ENCODE measurements at regions not wholly inside any gene's neighbourhood (a gene's known extent, or its start where the extent isn't known, plus 50 kb on each side); places are given as distances from the start of the nearest gene placed in this dataset.

DNA sequence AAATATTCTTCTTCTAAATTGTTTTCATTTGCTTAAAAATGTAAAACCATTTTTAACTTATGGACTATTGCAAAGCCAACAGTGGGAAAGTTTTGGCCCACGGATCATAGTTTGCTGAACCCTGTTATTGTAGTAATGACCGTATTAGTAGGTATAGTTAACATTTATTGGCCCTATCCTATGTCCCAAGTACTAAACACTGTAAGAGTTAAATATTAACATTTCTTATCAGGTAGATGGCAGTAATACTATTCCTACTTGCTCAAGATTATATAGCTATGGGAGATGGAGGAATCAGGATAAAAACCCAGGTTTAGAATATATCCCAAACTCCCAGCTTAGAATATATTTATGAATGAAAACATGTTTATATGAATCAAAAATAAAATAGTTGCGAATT is 993.2 kb downstream of the SORCS3 start:
- Mint-ChIP-seq H3K4me1 (no peaks in the 10 kb centered on the region), H3K9me3 (ENCODE audit: insufficient read depth) (no peaks in the 10 kb centered on the region), H3K4me3 (no peak overlapping the region), H3K27me3 (no peaks in the 10 kb centered on the region), H3K27ac (no peak overlapping the region)
- Histone ChIP-seq H3K27ac (ENCODE audit: low read length in 2 of 2) (no peak overlapping the region), H3K4me3 (ENCODE audit: control extremely low read depth in 1 of 5, extremely low read depth in 1 of 5, insufficient read depth in 1 of 5, low read depth in 2 of 5, low read length in 4 of 5) (no peak overlapping the region), H3K9me3 (ENCODE audit: control extremely low read depth in 1 of 3, control insufficient read depth in 2 of 3, insufficient read depth in 1 of 3, low read length in 2 of 3) (no peaks in the 10 kb centered on the region), H3K79me2 (ENCODE audit: control insufficient read depth, insufficient read depth, low read length) (no peaks in the 10 kb centered on the region), H3K36me3 (replicated peaks in 1 of 2; ENCODE audit: control extremely low read depth in 1 of 2, control insufficient read depth in 1 of 2, extremely low read depth in 1 of 2, insufficient read depth in 2 of 2, low read length in 1 of 2) (no peaks in the 10 kb centered on the region), H2AFZ (ENCODE audit: insufficient read depth, low read depth, low read length, poor library complexity, severe bottlenecking) (no peak overlapping the region), H3K4me1 (ENCODE audit: control insufficient read depth in 2 of 2, insufficient read depth in 2 of 2, low read length in 2 of 2) (no peaks in the 10 kb centered on the region), H4K20me1 (ENCODE audit: control insufficient read depth, insufficient read depth, low read length, poor library complexity, severe bottlenecking) (no peaks in the 10 kb centered on the region), H3K4me2 (replicated peaks; ENCODE audit: low read depth, low read length, poor library complexity, severe bottlenecking) (no peak overlapping the region), H3K9ac (ENCODE audit: low read length) (no peak overlapping the region), H3K27me3 (replicated peaks in 1 of 4; ENCODE audit: control extremely low read depth in 1 of 4, control insufficient read depth in 3 of 4, insufficient read depth in 4 of 4, low read length in 3 of 4) (no peaks in the 10 kb centered on the region)
- DNase-seq (no peak), ATAC-seq (ENCODE audit: low read depth) (no peak)
- POLR2A ChIA-PET = no interaction called here
- no CpG with 5 or more reads among the region's 3 CpGs for WGBS (ENCODE audit: insufficient coverage)
- CTCF ChIA-PET = no interaction called here
- no peak for TF ChIP-seq EZH2 (IDR thresholded peaks at IDR 0.05; ENCODE audit: borderline replicate concordance, insufficient read depth, low read depth, low read length, poor library complexity, severe bottlenecking)
- TF ChIP-seq, protein P1, sequence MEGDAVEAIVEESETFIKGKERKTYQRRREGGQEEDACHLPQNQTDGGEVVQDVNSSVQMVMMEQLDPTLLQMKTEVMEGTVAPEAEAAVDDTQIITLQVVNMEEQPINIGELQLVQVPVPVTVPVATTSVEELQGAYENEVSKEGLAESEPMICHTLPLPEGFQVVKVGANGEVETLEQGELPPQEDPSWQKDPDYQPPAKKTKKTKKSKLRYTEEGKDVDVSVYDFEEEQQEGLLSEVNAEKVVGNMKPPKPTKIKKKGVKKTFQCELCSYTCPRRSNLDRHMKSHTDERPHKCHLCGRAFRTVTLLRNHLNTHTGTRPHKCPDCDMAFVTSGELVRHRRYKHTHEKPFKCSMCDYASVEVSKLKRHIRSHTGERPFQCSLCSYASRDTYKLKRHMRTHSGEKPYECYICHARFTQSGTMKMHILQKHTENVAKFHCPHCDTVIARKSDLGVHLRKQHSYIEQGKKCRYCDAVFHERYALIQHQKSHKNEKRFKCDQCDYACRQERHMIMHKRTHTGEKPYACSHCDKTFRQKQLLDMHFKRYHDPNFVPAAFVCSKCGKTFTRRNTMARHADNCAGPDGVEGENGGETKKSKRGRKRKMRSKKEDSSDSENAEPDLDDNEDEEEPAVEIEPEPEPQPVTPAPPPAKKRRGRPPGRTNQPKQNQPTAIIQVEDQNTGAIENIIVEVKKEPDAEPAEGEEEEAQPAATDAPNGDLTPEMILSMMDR (IDR thresholded peaks at IDR 0.05) = no peak
- intact Hi-C loops (cut with micrococcal nuclease) = no loop called here

DNA sequence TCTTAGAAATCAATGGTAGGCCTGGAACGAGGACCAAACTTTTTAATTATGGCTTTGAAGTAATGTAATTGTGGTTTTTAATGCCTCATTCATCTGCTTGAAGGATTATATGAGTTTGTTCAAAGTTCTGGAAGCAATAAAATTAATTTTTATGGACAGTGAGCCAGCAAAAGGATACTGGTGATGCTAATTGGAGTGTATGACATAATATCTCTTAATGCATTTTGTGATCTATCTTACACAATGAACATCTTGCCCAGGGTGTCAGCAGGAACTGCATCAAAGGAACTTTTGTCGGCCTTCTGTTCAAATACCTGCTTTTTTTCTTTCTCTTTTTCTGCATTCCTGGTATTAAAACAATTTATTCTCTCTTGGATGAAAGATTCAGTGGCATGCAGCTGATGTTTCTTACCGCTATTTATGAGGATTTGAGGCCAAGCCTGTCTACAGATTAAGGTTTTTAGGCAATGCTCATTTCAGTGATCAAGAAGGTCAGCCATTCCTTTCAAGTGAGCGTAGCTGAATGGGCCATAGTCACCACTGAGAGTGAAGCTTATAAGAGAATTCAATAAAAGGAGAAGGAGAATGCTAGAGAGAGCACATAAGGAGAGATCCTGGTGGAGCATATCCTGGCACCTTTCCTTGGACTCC is 974.8 kb downstream of the SORCS3 start:
- intact Hi-C loops (cut with micrococcal nuclease) = no loop called here
- H3K4me3 Mint-ChIP-seq = no peak overlapping the region
- Histone ChIP-seq H3K4me1 (ENCODE audit: control insufficient read depth in 2 of 2, insufficient read depth in 2 of 2, low read length in 2 of 2) (no peaks in the 10 kb centered on the region), H3K27me3 (replicated peaks in 1 of 4; ENCODE audit: control extremely low read depth in 1 of 4, control insufficient read depth in 3 of 4, insufficient read depth in 4 of 4, low read length in 3 of 4) (no peaks in the 10 kb centered on the region), H3K9me3 (ENCODE audit: control extremely low read depth in 1 of 3, control insufficient read depth in 2 of 3, insufficient read depth in 1 of 3, low read length in 2 of 3) (no peaks in the 10 kb centered on the region), H3K79me2 (ENCODE audit: control insufficient read depth, insufficient read depth, low read length) (no peaks in the 10 kb centered on the region), H3K4me3 (ENCODE audit: control extremely low read depth in 1 of 5, extremely low read depth in 1 of 5, insufficient read depth in 1 of 5, low read depth in 2 of 5, low read length in 4 of 5) (no peak overlapping the region), H3K27ac (ENCODE audit: low read length in 2 of 2) (no peak overlapping the region), H4K20me1 (ENCODE audit: control insufficient read depth, insufficient read depth, low read length, poor library complexity, severe bottlenecking) (no peaks in the 10 kb centered on the region), H2AFZ (ENCODE audit: insufficient read depth, low read depth, low read length, poor library complexity, severe bottlenecking) (no peak overlapping the region), H3K9ac (ENCODE audit: low read length) (no peak overlapping the region), H3K36me3 (replicated peaks in 1 of 2; ENCODE audit: control extremely low read depth in 1 of 2, control insufficient read depth in 1 of 2, extremely low read depth in 1 of 2, insufficient read depth in 2 of 2, low read length in 1 of 2) (no peaks in the 10 kb centered on the region), H3K4me2 (replicated peaks; ENCODE audit: low read depth, low read length, poor library complexity, severe bottlenecking) (no peak overlapping the region)
- H3K27ac Mint-ChIP-seq = no peak overlapping the region
- ChIA-PET POLR2A (no interaction called here), CTCF (no interaction called here)
- ATAC-seq (ENCODE audit: low read depth) (no peak), DNase-seq (no peak)
- TF ChIP-seq EZH2 (IDR thresholded peaks at IDR 0.05; ENCODE audit: borderline replicate concordance, insufficient read depth, low read depth, low read length, poor library complexity, severe bottlenecking) = no peak
- TF ChIP-seq, protein P1 (IDR thresholded peaks at IDR 0.05) = no peak
- H3K4me1 Mint-ChIP-seq = no peaks in the 10 kb centered on the region
- H3K9me3 Mint-ChIP-seq (ENCODE audit: insufficient read depth) = peaks cover 2% of the 10 kb centered on the region
- WGBS (ENCODE audit: insufficient coverage) = 88% methylated on average over 2 of the region's 4 CpGs
- H3K27me3 Mint-ChIP-seq = no peaks in the 10 kb centered on the region

Data from B cell (primary cell).